Tibial nerve (tissue), 4 donors: ENCODE measurements at regions not wholly inside any gene's neighbourhood (a gene's known extent, or its start where the extent isn't known, plus 50 kb on each side); places are given as distances from the start of the nearest gene placed in this dataset.

Source experiments
- DNase-seq, 2 donors: peaks; one replicate each; pipeline ENCODE4 v3.0.0-alpha.2; 2019; ENCODE audit warnings: low spot score in 2 of 2
- H3K27ac ChIP-seq, 4 donors: fragments of 200-600 bp; sonication (generic) in 3 of 4; one replicate each; pipeline ENCODE4 v1.5.1; 2017 to 2019; ENCODE audit warnings: mild to moderate bottlenecking in 1 of 4
- H3K27me3 ChIP-seq, 2 donors: fragments of 200-600 bp; sonication (generic) in 1 of 2; one replicate each; pipeline versions ENCODE4 v1.5.1 to v1.6.0; 2017 to 2019
- H3K36me3 ChIP-seq, 3 donors: fragments of 200-600 bp; sonication (generic); one replicate each; pipeline ENCODE4 v1.5.1; 2018 to 2019
- H3K4me1 ChIP-seq, 4 donors: fragments of 200-600 bp; sonication (generic) in 3 of 4; one replicate each; pipeline ENCODE4 v1.5.1; 2017 to 2019
- H3K4me3 ChIP-seq, 4 donors: fragments of 200-600 bp; sonication (generic) in 3 of 4; one replicate each; pipeline ENCODE4 v1.5.1; 2017 to 2019; ENCODE audit warnings: mild to moderate bottlenecking in 1 of 4, moderate library complexity in 1 of 4
- H3K9me3 ChIP-seq, 4 donors: fragments of 200-600 bp; sonication (generic) in 3 of 4; one replicate each; pipeline ENCODE4 v1.5.1; 2017 to 2019
- CTCF ChIP-seq, 5 experiments: fragments of 200-600 bp in 3 of 5; fragments of 450-650 bp in 2 of 5; sonication (generic) in 3 of 5; IDR thresholded peaks; one replicate each; pipeline ENCODE4 v1.5.1; 2016 to 2019; ENCODE audit warnings: antibody characterized with exemption in 5 of 5, mild to moderate bottlenecking in 3 of 5, moderate library complexity in 2 of 5
- EP300 ChIP-seq, 2 donors: sonication (generic); formaldehyde crosslinking; IDR thresholded peaks; one replicate each; pipeline ENCODE4 v1.6.1; 2017; ENCODE audit warnings: antibody characterized with exemption in 2 of 2, mild to moderate bottlenecking in 1 of 2
- POLR2A ChIP-seq, 2 donors: fragments of 450-650 bp; IDR thresholded peaks; one replicate each; pipeline ENCODE4 v1.6.1; 2017; ENCODE audit warnings: antibody characterized with exemption in 2 of 2, mild to moderate bottlenecking in 2 of 2, moderate library complexity in 2 of 2
- WGBS, 2 donors: methylation state at CpG; one replicate each; pipeline ENCODE4 v1.1.5; 2018; 5-methylcytosine and 5-hydroxymethylcytosine counted together

DNA sequence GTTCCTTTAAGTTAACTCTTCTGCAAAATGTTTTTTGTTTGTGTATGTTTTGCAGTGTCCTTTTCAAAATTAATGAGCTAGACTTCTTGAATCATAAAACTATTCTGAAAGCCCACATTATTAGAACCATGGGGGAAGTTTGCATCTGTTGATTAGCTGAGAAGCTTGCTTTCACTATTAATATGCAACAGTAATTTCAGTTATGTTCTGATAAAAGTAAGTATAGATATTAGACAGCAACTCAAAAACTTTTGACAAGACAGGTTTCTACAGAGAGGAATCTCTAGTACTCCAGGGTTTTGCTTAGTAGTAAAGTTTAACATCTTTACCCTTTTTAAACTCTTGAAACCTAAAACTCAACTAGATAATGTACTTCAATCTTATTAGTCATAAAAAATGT is 147.8 kb downstream of the UBE2E3 start:
- Histone ChIP-seq H3K4me3 (no peak overlapping the region), H3K9me3 (no peaks in the 10 kb centered on the region), H3K27me3 (no peaks in the 10 kb centered on the region), H3K4me1 (no peaks in the 10 kb centered on the region), H3K36me3 (no peaks in the 10 kb centered on the region), H3K27ac (peak overlapping the region in 1 of 4 donors; percentile 32)
- TF ChIP-seq CTCF (IDR thresholded peaks at IDR 0.05) (no peak), EP300 (IDR thresholded peaks at IDR 0.05) (no peak), POLR2A (IDR thresholded peaks at IDR 0.05) (no peak)
- DNase-seq: no peak

DNA sequence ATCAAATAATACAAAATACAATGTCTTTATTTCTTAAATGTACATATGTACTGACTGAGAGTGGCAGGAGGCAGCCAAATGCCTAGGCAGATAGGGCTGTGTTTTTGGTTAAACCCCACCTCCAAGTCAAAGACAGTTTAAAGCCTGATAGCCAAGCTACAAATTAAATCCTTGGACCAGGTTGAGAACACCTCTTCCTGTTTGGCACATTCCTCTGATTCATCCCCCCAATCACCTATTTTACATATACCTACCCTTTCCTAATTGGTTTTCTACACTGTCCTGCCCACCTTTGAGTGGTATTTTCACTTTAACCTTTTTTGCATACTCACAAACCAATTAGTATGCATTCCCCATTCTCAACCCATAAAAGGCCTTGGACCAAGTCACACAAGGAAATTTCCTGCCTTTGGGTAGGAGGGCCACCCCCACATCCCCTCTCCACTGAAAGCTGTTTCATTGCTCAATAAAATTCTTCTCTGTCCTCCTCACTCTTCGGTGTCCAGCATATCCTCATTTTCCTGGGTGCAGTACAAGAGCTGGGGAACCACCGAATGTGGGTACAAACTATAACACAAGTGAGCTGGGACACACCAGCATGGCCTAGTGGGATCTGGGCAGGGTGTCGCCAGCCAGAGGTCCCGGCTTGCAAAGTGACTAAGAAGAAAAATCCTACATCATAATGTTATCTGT is 149.1 kb downstream of the UBE2E3 start:
- H3K36me3 ChIP-seq: no peaks in the 10 kb centered on the region
- H3K9me3 ChIP-seq: no peaks in the 10 kb centered on the region
- 81 to 93% methylated on average over 4 of the region's 4 CpGs for WGBS, 2 donors
- H3K4me3 ChIP-seq: no peak overlapping the region
- H3K27ac ChIP-seq: no peak overlapping the region
- TF ChIP-seq CTCF (IDR thresholded peaks at IDR 0.05) (no peak), EP300 (IDR thresholded peaks at IDR 0.05) (no peak), POLR2A (IDR thresholded peaks at IDR 0.05) (no peak)
- no peak for DNase-seq
- no peaks in the 10 kb centered on the region for H3K27me3 ChIP-seq
- H3K4me1 ChIP-seq: no peaks in the 10 kb centered on the region

DNA sequence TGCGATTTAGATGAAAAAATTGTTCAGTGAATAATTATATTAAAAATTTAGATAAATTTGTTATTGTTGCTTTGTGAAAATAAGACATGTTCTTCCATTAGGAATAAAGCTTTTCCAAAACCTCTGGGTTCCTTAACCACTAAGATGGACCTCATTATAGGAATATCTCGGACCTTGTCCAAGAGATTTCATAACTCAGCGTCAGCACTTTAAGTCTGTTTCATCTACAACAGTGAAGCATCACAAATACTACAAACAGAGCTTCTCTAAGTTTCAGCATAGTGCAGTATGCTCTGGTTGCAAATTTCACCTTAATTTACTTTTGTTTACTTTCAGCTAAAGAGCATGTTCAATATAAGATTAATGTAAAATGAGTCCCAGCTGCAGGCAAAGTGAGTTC is 150.3 kb downstream of the UBE2E3 start:
- whole genome bisulfite sequencing, 2 donors: 84 to 87% methylated on average over 3 of the region's 3 CpGs
- Histone ChIP-seq H3K4me1 (no peaks in the 10 kb centered on the region), H3K4me3 (no peak overlapping the region), H3K9me3 (no peaks in the 10 kb centered on the region), H3K36me3 (no peaks in the 10 kb centered on the region), H3K27ac (no peak overlapping the region), H3K27me3 (no peaks in the 10 kb centered on the region)
- TF ChIP-seq CTCF (IDR thresholded peaks at IDR 0.05): no peak
- no peak for DNase-seq

DNA sequence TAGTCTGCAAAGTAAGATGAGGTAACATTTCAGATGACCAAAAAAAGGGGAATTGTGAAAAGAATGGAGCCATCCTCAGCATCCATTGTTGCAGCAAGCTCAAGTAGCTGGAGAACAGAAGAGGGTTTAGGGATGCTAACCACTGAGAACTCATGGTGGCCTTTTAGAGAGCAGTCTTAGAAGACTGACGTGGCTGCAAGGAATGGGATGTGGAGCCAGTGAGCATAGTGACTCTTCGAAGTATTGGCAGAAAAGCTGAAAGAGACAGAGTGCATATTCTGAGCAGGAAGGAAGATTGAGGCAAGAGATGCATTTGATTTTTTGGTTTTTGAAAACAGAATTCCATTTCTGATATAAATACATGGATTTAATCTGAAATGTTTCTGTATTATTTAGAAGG is 151.2 kb downstream of the UBE2E3 start:
- no peaks in the 10 kb centered on the region for H3K4me1 ChIP-seq
- WGBS, 2 donors: 69 to 86% methylated on average over 2 of the region's 2 CpGs
- DNase-seq: no peak
- H3K27ac ChIP-seq: no peak overlapping the region
- no peaks in the 10 kb centered on the region for H3K9me3 ChIP-seq
- no peaks in the 10 kb centered on the region for H3K27me3 ChIP-seq
- no peaks in the 10 kb centered on the region for H3K36me3 ChIP-seq
- H3K4me3 ChIP-seq: no peak overlapping the region
- TF ChIP-seq POLR2A (IDR thresholded peaks at IDR 0.05) (no peak), CTCF (IDR thresholded peaks at IDR 0.05) (no peak), EP300 (IDR thresholded peaks at IDR 0.05) (no peak)

DNA sequence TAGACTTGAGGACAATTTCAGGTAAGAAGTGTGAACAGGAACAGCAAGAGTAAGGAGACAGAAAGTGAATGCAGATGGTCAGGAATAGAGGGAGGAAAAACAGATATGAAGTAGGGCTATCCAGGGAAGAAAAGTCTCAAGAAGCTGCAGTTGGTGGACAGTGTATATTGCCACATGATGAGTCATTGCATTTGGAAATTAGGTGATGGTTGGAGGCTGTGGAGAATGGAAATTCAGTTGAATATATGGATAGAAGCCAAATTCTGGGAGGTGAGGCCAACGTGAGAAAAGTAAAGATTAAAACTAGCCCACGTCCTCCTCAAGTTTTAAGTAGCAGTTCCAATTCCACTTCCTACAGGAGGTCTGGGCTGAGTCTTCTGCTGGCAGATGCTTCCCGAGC is 158.4 kb downstream of the UBE2E3 start:
- DNase-seq: no peak
- no peak for TF ChIP-seq POLR2A (IDR thresholded peaks at IDR 0.05)
- no peak for TF ChIP-seq EP300 (IDR thresholded peaks at IDR 0.05)
- no peak for TF ChIP-seq CTCF (IDR thresholded peaks at IDR 0.05)
- Histone ChIP-seq H3K27ac (no peak overlapping the region), H3K36me3 (no peaks in the 10 kb centered on the region), H3K9me3 (no peaks in the 10 kb centered on the region), H3K4me3 (no peak overlapping the region), H3K27me3 (no peaks in the 10 kb centered on the region), H3K4me1 (no peaks in the 10 kb centered on the region)
- 58 to 61% methylated on average over 3 of the region's 3 CpGs for WGBS, 2 donors
